NCI-H146 treated with DMSO at 0.1 percent for 48 hours (cell line): ENCODE measurements at regions not wholly inside any gene's neighbourhood (a gene's known extent, or its start where the extent isn't known, plus 50 kb on each side); places are given as distances from the start of the nearest gene placed in this dataset.
"Not testable (repeated sequence)": the region's sequence is repeated elsewhere in the genome, so short reads cannot be mapped to it uniquely, and the experiment has no call there.

Source experiments
- DNase-seq: peaks from one replicate; lab custom pipeline; 2025; ENCODE audit not compliant: unreplicated experiment; lab: John Stamatoyannopoulos, UW

DNA sequence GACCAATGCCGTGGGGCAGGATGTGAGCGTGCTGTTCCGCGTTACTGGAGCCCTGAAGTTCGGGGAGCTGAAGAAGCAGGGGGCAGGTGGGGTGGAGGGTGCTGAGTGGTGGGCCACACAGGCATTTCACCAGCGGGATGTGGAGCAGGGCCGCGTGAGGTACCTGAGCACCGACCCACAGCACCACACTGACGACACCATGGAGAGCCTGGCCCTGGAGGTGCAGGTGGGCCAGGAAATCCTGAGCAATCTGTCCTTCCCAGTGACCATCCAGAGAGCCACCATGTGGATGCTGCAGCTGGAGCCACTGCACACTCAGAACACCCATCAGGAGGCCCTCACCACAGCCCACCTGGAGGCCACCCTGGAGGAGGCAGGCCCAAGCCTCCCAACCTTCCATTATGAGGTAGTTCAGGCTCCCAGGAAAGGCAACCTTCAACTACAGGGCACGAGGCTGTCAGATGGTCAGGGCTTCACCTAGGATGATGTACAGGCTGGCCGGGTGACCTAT is 179.6 kb downstream of the TBC1D2B start:
- DNase-seq: no peak

DNA sequence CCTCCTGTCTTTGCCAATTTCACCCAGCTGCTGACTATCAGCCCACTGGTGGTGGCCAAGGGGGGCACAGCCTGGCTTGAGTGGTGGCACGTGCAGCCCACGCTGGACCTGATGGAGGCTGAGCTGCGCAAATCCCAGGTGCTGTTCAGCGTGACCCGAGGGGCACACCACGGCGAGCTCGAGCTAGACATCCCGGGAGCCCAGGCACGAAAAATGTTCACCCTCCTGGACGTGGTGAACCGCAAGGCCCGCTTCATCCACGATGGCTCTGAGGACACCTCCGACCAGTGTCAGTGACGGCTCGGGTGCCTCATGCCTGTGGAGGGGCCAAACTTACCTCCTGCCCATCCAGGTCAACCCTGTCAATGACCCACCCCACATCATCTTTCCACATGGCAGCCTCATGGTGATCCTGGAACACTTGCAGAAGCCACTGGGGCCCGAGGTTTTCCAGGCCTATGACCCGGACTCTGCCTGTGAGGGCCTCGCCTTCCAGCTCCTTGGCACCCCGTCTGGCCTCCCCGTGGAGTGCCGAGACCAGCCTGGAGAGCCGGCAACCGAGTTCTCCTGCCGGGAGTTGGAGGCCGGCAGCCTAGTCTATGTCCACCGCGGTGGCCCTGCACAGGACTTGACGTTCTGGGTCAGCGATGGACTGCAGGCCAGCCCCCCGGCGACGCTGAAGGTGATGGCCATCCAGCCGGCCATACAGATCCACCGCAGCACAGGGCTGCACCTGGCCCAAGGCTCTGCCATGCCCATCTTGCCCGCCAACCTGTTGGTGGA is 180.2 kb downstream of the TBC1D2B start:
- DNase-seq: not testable (repeated sequence)

GRCh38 chr15:77896147-77897112 is 181.1 kb downstream of the TBC1D2B start:
- DNase-seq: not testable (repeated sequence)

DNA sequence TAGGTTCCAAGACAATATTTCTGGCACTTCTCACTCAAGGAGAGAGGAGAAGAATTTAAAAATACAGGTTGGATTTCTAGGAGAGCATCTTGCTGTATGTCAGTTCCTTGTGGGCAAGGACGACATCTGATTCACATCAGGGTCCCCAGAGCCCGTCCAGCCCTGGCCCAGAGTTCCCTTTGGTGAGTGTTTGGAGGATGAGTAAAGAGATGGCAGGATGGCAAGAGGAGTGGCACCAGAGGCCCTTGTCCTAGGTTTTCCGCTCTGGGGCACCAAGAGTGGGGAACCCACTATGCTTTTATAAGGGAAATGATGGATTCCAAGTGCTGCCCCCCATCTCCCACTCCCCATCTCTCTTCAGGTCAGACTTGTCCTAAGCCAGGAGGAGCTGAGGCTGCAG is 181.8 kb downstream of the TBC1D2B start:
- no peak for DNase-seq

DNA sequence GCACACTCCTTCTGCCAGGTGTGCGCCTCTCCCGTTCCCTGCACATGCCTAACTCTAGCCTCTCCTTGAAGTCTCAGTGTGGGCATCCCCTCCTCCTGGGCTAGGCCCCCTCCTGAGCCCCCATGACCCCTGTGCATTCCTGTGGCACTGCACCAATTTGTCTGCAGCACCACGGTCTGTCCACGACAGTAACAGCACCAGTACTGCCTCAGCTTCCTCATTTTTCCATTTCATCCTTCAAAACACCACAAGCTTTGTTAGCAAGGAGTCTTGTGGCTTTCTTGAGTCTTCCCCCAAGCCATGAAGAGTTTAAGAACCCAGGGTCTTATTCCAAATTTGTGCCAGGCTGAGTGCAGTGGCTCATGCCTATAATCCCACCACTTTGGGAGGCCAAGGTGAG is 182.4 kb downstream of the TBC1D2B start:
- not testable (repeated sequence) for DNase-seq

GRCh38 chr15:77893671-77894640 is 183.6 kb downstream of the TBC1D2B start:
- not testable (repeated sequence) for DNase-seq

- DNase-seq: not testable (repeated sequence)
These were observed 184.3 kb downstream of the TBC1D2B start for GRCh38 chr15:77893246-77893645.

DNA sequence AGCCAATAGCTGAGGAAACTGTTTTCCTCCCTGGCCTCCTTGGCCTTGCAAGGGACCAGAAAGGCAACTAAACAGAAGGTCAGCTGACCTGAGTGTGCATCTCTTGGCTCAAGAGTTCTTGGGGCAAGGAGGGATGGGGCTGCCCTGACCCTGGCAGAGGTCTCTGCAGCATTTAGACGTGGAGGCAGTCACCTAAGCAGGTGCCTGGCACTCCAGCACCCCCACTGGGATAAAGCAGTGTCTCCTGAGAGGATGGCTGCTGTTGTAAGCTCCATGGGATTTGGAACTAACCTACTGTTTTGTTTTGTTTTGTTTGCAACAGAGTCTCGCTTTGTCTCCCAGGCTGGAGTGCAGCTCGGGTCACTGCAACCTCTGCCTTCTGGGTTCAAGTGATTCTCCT is 185.2 kb downstream of the TBC1D2B start:
- DNase-seq: no peak

- DNase-seq: not testable (repeated sequence)
These were observed 185.6 kb downstream of the TBC1D2B start for GRCh38 chr15:77891862-77892261.

DNA sequence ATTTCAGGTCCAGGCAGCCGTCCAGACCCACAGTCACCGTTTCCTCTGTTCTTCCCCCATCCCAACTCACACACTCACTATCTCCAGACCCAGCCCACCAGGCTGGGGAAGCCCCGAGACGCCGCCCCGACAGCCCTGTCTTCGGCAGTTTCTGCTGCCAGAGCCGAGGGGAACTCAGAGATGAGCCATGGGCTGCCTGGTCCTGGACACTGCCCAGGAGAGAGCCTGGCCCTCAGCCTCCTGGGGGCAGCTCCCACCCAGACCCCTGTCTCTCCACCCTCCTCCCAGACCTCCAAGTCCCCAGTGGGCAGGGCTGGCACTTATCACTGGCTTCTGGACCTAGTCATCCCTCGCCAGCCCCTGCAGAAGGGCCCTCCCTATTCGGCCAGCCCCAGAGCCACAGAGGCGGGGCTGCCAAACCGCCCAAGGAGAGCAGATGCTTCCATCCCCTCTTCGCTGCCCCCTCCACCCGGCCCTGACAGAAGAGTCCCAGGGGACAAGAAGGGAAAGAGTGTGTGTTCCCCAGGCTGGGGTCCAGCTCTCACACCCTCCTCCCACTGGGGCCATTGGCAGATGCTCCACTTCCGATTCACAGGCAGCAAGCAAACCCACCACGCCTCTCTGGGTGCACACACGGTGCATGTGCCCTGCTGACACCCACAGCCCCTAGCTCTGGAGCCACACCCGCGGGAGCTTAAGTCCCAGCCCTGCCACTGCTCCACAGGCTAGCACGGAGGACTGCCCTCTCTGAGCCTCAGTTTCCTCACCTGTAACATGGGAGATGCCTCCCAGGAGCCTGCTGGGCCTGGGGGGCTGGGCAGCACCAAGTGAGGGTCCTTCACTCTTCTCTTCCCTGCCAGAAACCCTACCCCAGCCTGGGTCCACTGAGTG is 186.4 kb downstream of the TBC1D2B start:
- DNase-seq: not testable (repeated sequence)

- not testable (repeated sequence) for DNase-seq
These were observed 187.4 kb downstream of the TBC1D2B start for GRCh38 chr15:77889828-77890725.

- no peak for DNase-seq
These were observed 188.3 kb downstream of the TBC1D2B start for GRCh38 chr15:77889009-77889806.

DNA sequence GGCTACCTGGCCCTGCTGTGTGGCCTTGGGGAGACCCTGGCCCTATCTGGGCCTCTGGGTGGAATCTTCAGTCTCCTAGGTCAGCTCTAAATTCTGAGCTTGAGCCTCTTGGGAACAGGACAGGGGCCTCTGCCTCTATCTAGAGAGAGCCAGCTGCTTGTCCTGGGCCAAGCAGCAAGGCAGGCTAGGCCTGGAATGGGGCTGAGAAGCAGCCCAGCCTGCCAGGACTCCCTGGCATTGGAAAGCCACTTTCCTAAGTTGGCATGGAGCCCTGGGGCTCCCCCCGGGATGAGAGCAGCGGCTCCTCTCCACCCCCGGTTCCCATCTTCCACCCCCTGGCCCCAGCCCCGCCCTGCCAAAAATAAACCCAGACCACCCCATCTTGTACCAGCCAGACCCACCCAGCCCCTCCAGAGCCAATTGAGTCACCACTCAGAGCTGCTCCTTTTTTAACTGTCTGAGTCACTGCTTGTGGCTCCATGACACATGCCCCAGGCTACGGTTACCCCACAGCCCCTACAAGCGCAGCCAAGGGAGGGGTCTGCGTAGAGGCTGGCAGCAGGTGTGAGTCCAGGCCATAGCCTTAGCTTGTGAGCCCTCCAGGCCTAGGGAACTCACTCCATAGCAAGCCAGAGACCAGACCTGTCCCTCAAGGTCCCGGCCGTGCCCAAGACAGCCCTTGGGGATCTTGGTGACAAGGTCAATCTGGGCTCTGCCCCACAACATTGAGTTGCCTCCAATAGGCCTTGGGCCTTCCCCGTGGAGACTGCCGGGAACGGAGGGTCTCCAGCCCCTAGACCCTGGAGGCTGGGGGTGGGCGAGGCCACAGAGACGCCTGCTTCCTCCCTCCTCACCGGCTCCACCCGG is 189.7 kb downstream of the TBC1D2B start:
- not testable (repeated sequence) for DNase-seq

- no peak for DNase-seq
These were observed 190.6 kb downstream of the TBC1D2B start for GRCh38 chr15:77886805-77887448.

- DNase-seq: not testable (repeated sequence)
These were observed 191.5 kb downstream of the TBC1D2B start for GRCh38 chr15:77885877-77886500.

GRCh38 chr15:77883012-77883411 is 194.5 kb downstream of the TBC1D2B start:
- not testable (repeated sequence) for DNase-seq
